ENCODE measurements at regions not wholly inside any gene's neighbourhood (a gene's known extent, or its start where the extent isn't known, plus 50 kb on each side); places are given as distances from the start of the nearest gene placed in this dataset.

GRCh38 chr22:48867891-48868290 lies 959.8 kb downstream of the BRD1 start:
- TF ChIP-seq POLR2A (IDR thresholded peaks at IDR 0.05) = no peak
- TF ChIP-seq CTCF (IDR thresholded peaks at IDR 0.05) = no peak
- no peak for TF ChIP-seq POLR2AphosphoS5 (IDR thresholded peaks at IDR 0.05)
